T-helper 1 cell treated with Interleukin-12 subunit alpha and Interleukin-12 subunit beta and Interleukin-4 antibody, amounts not matched to agents 30 μg/mL and 1 μg/mL, for 36 hours (primary cell): ENCODE measurements at regions not wholly inside any gene's neighbourhood (a gene's known extent, or its start where the extent isn't known, plus 50 kb on each side); places are given as distances from the start of the nearest gene placed in this dataset.

Experiments used
- H3K27ac Mint-ChIP-seq: one replicate; pipeline ENCODE4 v1.8.0; 2021; ENCODE audit warnings: mild to moderate bottlenecking, mixed read lengths
- H3K27me3 Mint-ChIP-seq: one replicate; pipeline ENCODE4 v1.8.0; 2021; ENCODE audit warnings: low read depth, mixed read lengths
- H3K36me3 Mint-ChIP-seq: one replicate; pipeline ENCODE4 v1.8.0; 2021; ENCODE audit warnings: low read depth, mixed read lengths
- H3K4me1 Mint-ChIP-seq: one replicate; pipeline ENCODE4 v1.8.0; 2021; ENCODE audit warnings: low read depth, mixed read lengths
- H3K4me3 Mint-ChIP-seq: one replicate; pipeline ENCODE4 v1.8.0; 2021; ENCODE audit warnings: mild to moderate bottlenecking, moderate library complexity, mixed read lengths
- H3K9me3 Mint-ChIP-seq: one replicate; pipeline ENCODE4 v1.8.0; 2021; ENCODE audit warnings: mixed read lengths

DNA sequence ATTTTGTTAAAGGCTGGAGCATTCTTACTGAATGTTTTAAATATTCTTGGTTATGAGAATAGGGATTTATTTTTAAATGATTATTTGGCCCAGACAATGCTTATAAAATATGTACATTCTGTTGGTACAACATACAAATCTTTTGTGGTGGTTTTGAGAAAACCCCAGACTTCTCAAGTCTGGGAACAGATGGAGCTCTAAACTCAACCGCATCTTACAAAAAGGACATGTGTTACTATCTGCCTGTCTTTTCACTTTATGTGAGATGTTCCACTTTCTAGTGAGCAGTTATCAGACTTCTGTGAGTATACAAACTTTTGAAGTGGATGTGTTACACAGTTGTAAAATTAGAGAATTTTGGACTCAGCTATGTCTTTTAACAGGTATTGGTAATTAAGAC is 135.5 kb upstream of the RBMS3 start:
- H3K27ac Mint-ChIP-seq, result no peak overlapping the region
- no peak overlapping the region for H3K4me3 Mint-ChIP-seq
- no peaks in the 10 kb centered on the region for H3K9me3 Mint-ChIP-seq
- H3K4me1 Mint-ChIP-seq, result peaks cover 5% of the 10 kb centered on the region
- H3K36me3 Mint-ChIP-seq, result no peaks in the 10 kb centered on the region
- peaks cover 18% of the 10 kb centered on the region for H3K27me3 Mint-ChIP-seq

DNA sequence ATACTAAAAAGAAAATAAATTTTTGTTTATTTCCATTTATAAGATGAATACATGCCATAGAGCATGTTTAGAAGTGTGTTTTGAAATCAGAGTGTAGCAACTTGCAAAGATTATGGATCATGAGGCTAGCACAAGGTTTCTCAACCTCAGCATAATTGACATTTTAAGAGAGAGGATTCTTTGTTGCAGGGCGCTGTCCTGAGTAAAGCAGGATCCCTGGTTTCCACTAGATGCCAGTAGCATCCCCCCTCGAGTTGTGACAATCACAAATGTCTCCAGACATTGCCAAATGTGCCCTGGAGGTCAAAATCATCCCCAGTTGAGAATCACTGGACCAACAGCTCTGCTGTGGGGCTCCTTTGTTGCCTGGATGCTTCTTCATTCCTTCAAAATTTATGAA is 128.5 kb upstream of the RBMS3 start:
- H3K36me3 Mint-ChIP-seq, result no peaks in the 10 kb centered on the region
- no peak overlapping the region for H3K27ac Mint-ChIP-seq
- H3K27me3 Mint-ChIP-seq, result peaks cover 38% of the 10 kb centered on the region
- H3K9me3 Mint-ChIP-seq, result no peaks in the 10 kb centered on the region
- no peak overlapping the region for H3K4me3 Mint-ChIP-seq
- peaks cover 10% of the 10 kb centered on the region for H3K4me1 Mint-ChIP-seq

DNA sequence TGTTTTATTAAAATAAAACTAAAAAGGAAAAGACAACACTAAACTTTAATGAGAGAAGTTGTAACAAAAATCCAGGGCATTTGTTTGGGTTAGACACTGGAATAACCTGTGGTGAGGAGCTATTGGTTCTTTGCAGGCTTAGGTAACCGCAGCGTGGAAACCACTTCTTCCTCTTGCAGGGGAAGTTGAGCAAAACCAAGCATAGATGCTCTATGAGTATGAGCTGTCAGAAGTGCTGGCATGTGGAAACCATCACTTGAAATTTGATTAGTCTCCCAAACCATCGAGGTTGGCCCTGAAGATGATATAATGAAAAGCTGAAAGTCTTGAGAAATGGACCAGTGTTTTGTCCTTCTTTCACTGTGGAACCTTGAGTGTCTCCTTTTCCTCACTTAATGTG is 127.1 kb upstream of the RBMS3 start:
- Mint-ChIP-seq H3K27ac (no peak overlapping the region), H3K4me3 (no peak overlapping the region), H3K27me3 (peaks cover 43% of the 10 kb centered on the region), H3K9me3 (no peaks in the 10 kb centered on the region), H3K4me1 (peaks cover 12% of the 10 kb centered on the region), H3K36me3 (no peaks in the 10 kb centered on the region)

DNA sequence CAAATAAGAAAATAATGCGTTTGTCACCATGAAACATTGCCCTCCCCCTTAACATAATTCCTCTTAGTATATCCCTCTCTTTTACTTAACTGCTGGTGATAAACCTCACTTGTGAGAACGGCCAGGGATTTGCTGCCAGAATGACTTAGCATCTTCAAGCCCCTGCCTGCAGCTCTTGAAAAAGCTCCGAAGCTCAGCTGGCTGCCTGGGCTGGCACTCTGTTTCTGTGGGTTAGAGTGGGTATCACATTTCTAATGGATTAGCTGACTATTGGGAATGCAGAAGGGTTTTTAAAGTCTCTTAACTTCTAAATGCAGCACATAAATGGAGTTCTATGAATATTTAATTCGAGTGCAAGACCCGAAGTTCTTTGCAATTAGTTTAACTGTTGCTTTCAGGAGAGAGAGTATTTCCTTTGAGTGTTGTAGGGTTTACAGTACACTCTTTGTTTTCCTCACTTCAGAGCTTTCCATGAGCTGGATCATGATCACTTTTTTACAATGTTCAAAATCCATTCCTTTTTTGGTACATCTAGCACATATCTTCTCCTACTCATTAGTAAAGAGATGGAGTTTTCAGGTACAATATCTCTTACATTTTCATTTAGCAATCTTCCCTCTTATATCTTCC is 124.7 kb upstream of the RBMS3 start:
- peaks cover under 1% of the 10 kb centered on the region for H3K36me3 Mint-ChIP-seq
- H3K4me3 Mint-ChIP-seq, result no peak overlapping the region
- H3K4me1 Mint-ChIP-seq, result peaks cover 12% of the 10 kb centered on the region
- H3K27me3 Mint-ChIP-seq, result peaks cover 27% of the 10 kb centered on the region
- H3K27ac Mint-ChIP-seq, result no peak overlapping the region
- peaks cover 4% of the 10 kb centered on the region for H3K9me3 Mint-ChIP-seq

DNA sequence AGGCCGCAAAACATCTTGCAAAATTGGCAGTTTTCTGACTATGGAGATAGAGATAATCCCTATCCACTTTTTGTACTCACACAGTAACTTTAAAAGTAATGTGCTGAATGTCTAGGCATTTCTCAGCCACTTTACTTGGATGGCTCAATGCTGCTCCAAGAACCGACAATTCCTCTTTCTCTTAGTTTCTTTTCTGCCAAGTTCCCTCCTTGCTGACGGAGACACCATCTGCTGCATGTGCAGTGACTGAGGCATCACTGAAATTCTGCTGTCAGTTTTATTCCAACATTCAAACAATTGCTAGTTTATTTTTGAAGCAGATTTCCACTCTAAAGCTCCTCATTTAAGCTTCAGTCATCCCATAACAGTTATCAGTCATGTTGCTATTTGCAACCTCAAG is 116.0 kb upstream of the RBMS3 start:
- Mint-ChIP-seq H3K27me3 (peaks cover 8% of the 10 kb centered on the region), H3K27ac (no peak overlapping the region), H3K4me1 (peaks cover under 1% of the 10 kb centered on the region), H3K9me3 (peaks cover 15% of the 10 kb centered on the region), H3K4me3 (no peak overlapping the region), H3K36me3 (peaks cover 6% of the 10 kb centered on the region)

DNA sequence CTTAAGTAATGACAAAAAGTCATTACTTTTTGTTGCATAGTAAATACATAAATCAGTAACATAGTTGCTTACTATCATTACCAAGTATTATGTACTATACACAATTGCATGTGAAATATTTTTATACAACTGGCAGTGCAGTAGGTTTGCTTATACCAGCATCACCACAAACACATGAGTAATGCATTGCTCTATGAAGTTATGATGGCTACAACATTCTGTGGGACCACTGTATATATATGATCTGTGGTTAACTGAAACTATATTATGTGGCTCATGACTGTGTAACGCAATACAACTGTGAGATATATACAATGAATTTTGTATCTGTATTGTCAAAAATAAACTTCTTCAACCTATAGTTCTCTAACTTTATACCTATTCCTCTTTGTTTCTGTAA is 113.7 kb upstream of the RBMS3 start:
- no peak overlapping the region for H3K27ac Mint-ChIP-seq
- H3K36me3 Mint-ChIP-seq, result peaks cover 9% of the 10 kb centered on the region
- peaks cover 12% of the 10 kb centered on the region for H3K4me1 Mint-ChIP-seq
- peaks cover 4% of the 10 kb centered on the region for H3K9me3 Mint-ChIP-seq
- no peak overlapping the region for H3K4me3 Mint-ChIP-seq
- H3K27me3 Mint-ChIP-seq, result peaks cover 5% of the 10 kb centered on the region

DNA sequence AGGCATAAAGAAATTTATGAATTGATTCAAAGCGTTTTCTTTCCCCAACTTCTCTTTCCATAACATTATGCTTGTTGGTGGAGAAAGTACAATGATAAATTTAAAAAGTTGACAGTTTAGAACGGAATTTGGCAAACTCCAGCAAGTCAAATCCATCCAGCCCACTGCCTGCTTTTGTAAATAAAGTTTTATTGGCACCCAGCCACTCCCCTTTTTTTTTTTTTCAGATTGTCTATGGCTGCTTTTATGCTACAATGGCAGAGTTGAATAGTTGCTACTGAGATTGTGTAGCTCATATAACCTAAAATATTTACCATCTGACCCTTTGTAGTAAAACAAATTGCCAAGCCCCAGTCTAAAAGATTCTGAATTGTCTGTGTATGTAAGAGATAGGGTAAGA is 112.8 kb upstream of the RBMS3 start:
- Mint-ChIP-seq H3K9me3 (no peaks in the 10 kb centered on the region), H3K36me3 (peaks cover 7% of the 10 kb centered on the region), H3K4me1 (peaks cover 14% of the 10 kb centered on the region), H3K27me3 (no peaks in the 10 kb centered on the region), H3K4me3 (no peak overlapping the region), H3K27ac (no peak overlapping the region)

DNA sequence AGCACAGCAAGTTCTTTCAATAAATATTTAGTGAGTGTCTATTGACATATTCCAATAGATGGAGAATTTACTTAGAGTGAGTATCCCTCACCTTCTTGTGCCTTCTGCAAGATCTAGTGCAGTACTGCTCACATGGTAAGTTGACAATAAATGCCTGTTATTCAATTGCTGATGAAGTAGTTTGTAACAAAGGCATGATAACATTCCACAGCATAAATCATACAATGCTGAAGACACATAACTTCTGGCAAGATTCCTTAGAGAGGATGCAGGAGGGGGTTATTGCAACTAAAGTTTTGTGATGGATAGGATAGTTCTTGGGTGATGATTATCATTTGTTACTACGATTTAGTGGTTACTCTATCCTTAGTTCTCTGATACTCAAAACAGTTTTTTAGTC is 112.2 kb upstream of the RBMS3 start:
- Mint-ChIP-seq H3K4me3 (no peak overlapping the region), H3K36me3 (peaks cover 9% of the 10 kb centered on the region), H3K9me3 (no peaks in the 10 kb centered on the region), H3K27me3 (no peaks in the 10 kb centered on the region), H3K4me1 (peaks cover 16% of the 10 kb centered on the region), H3K27ac (no peak overlapping the region)

DNA sequence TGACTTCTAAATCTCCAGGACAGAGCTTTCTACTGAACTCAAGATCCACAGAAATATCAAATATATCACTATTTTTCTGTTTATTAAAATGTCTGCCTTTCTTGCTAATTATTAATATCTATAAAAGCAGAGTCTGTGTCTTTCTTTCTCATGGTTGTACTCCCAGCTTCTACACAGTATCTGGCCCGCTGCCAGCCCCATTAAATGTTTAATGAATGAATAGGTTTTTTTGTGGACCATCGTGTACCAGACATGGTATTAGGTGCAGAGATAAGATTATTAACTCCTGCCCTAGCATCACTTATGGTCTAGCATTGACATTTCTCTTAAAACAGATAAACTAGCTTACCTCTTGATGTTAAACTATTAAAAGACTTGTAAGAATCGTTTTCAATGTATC is 111.4 kb upstream of the RBMS3 start:
- Mint-ChIP-seq H3K4me3 (no peak overlapping the region), H3K27ac (no peak overlapping the region), H3K4me1 (peaks cover 16% of the 10 kb centered on the region), H3K9me3 (peaks cover 3% of the 10 kb centered on the region), H3K27me3 (no peaks in the 10 kb centered on the region), H3K36me3 (peaks cover 9% of the 10 kb centered on the region)

DNA sequence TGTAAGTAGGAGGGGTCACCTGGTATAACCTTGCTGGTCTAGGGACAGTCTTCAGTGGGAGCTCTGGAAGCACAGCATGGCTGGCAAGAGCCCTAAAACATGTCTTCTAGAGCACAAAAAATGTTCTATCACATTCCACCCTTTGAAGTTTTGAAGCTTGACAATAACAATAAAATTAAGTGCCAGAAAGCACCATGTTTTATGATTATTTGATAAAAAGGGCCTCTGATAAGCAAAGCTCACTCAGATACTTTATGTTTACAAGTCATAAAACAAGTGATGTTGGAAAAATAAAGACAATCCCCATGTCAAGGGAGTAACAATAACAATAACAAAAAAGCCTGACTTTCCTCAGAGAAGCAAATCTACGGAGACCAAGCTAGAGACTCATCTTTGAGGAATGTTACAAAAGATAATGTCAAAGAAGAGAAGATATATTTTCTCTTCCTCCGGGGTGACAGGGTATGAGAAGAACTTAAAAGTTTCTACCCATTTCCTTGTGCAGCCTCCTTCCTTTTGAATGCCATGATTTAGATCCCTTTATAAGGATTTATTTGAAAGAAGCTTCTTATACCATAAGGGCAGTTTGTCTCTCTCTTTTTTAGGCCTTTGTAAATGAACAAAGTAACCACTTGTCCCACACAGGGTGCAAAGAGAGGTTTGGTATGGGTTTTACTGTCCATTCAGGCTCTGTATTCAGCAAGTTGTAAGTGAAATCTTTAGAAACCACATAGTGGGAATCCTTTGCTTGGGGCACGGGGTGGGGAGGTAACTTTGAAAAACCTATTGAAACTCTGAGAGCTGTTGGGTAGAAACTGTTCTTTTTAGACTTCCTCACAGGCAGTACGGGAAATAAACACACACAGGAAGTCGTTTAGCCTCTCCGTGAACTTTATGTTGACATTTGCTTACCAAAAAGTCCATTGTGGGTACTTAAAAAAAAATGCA is 109.6 kb upstream of the RBMS3 start:
- peaks cover 9% of the 10 kb centered on the region for H3K36me3 Mint-ChIP-seq

DNA sequence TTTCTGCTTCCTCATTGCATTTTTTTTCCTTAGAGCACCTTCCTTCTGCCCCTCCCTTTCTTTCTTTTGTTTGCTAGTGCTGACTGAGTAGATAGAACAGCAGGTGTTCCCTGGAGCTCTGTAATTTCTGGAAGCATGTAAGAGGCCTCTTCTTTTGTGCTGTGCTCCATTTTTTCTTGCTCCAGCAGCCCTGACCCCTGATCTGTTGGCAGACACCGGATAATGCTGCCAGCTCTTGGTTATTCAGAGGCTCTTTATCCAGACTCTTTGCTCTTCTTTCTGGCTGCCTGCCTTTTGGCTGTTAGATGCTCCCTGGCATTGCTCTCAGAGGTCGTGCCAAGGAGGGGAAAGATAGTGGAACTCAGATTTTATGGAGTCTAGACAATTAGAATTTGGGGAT is 104.4 kb upstream of the RBMS3 start:
- Mint-ChIP-seq H3K27me3 (no peaks in the 10 kb centered on the region), H3K36me3 (peaks cover 8% of the 10 kb centered on the region), H3K27ac (no peak overlapping the region), H3K4me1 (peaks cover 9% of the 10 kb centered on the region), H3K4me3 (no peak overlapping the region), H3K9me3 (peaks cover 20% of the 10 kb centered on the region)

More for the DNA sequence above, 109.6 kb upstream of the RBMS3 start:
- H3K27ac Mint-ChIP-seq, result peak overlapping the region; percentile 71
- H3K4me3 Mint-ChIP-seq, result peak overlapping the region; percentile 7
- H3K9me3 Mint-ChIP-seq, result peaks cover 8% of the 10 kb centered on the region
- no peaks in the 10 kb centered on the region for H3K27me3 Mint-ChIP-seq
- H3K4me1 Mint-ChIP-seq, result peaks cover 16% of the 10 kb centered on the region

DNA sequence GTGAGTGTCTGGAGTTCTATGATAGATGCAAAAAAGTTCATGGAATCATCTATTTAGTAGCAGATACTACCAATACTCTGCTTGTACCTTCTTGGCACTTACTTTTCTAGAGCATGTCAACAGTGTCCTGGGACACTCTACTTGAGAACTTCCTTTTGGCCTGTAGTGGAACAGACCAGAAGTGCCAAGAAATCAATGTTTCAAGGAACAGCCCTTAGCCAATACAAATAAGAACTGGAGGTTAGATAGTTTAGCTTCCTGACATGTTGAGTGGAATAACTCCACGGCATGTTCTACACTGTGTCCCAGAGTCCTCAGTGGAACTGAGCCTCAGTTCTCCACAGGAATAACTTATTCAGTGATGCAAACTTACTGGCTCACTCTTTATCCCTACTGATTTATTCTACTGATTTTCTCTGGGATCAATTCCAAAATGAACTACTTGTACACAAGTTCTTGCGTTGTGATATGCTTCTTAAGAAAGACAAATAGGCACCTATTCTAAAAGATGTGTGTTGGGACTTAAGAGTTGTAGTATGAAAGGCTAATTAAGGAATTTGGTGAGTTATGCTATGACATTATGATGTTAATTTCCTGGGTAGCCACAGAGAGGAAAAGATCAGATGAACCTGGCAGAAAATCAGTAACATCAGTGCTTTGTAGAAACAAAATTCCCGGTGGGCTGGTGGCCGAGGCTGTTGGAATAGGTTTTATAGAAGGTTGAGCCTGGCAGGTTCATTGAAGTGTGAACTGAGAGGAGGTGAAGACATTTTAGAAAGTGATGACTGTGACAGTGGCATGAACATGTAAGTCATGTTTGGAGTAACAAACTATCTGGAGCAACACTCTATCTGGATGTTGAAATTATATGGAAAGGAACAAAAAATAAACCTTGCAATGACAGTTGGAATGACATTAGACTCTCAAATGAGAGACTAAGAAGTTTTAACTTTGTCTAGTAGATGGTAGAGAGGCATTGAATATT is 101.8 kb upstream of the RBMS3 start:
- Mint-ChIP-seq H3K4me1 (peaks cover 6% of the 10 kb centered on the region), H3K4me3 (no peak overlapping the region), H3K27me3 (no peaks in the 10 kb centered on the region), H3K27ac (no peak overlapping the region), H3K9me3 (peaks cover 20% of the 10 kb centered on the region), H3K36me3 (peaks cover 4% of the 10 kb centered on the region)

DNA sequence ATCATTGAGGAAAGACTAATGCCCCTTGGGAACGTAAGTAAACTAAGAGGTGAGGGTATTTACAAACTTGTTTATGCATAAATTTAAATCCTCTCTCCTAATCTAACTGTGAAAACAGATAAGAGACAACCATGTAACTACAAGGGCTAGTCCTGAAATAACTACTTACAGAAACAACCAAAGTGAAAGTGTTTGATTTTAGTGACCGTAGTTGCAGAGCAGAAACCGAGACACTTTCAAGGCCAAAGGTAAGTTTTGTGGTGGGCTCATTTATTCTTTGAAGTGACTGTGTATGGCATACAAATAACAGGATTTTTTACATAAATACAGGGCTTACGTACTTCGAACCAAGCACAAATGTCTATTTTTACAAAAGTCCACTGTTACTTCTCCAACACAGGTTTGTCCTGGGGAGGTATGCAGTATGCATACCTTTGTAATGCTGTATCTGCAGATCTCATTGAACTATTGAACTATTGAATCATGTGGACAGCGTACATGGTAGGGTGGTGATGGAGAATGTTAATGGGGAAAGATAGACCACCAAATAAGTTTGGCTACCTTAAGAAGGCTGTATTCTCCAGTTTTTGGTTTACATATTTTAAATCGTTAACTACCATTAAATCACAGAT is 99.6 kb upstream of the RBMS3 start:
- no peak overlapping the region for H3K27ac Mint-ChIP-seq
- peaks cover 1% of the 10 kb centered on the region for H3K36me3 Mint-ChIP-seq
- no peak overlapping the region for H3K4me3 Mint-ChIP-seq
- peaks cover 11% of the 10 kb centered on the region for H3K4me1 Mint-ChIP-seq
- peaks cover 12% of the 10 kb centered on the region for H3K9me3 Mint-ChIP-seq
- no peaks in the 10 kb centered on the region for H3K27me3 Mint-ChIP-seq

DNA sequence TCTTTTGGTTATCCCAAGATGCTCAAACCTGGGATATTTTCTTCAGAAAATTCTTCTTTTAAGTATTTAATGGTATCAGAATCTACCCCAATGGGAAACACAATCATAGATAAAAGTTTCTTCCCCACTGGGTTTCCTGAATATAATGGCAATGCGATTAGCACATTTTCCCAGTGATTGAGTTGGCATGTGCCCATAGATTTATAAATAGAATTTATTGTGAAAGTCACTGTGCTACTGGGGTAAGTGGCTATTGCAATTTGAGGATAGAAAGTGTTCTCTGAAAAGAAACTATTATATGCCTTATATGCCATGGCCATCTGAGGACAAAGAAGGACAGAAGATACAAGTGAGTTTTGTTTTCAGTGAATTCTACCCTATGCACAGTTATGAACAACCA is 99.0 kb upstream of the RBMS3 start:
- H3K4me3 Mint-ChIP-seq, result no peak overlapping the region
- peaks cover 1% of the 10 kb centered on the region for H3K36me3 Mint-ChIP-seq
- H3K27me3 Mint-ChIP-seq, result no peaks in the 10 kb centered on the region
- no peak overlapping the region for H3K27ac Mint-ChIP-seq
- H3K4me1 Mint-ChIP-seq, result peaks cover 11% of the 10 kb centered on the region
- H3K9me3 Mint-ChIP-seq, result peaks cover 12% of the 10 kb centered on the region
